SK-N-SH (cell line): ENCODE measurements at regions not wholly inside any gene's neighbourhood (a gene's known extent, or its start where the extent isn't known, plus 50 kb on each side); places are given as distances from the start of the nearest gene placed in this dataset.

Experiments
- CTCF ChIA-PET: fragments of 300-600, 350-600 bp; formaldehyde crosslinking; extraction: SDS; loops from one replicate; lab custom pipeline; 2021; lab: Yijun Ruan, JAX
- POLR2A ChIA-PET: fragments of 350-600 bp; sonication (Branson Sonifier 250); formaldehyde crosslinking; extraction: SDS; loops from one replicate; lab custom pipeline; 2020; ENCODE audit warnings: antibody characterized with exemption, inconsistent platforms; lab: Yijun Ruan, JAX
- DNase-seq: peaks from one replicate; pipeline ENCODE4 v3.0.0; 2012
- H2AFZ ChIP-seq: fragments of 200-600 bp; sonication (generic); 2 replicates; pipeline ENCODE4 v1.8.1; 2016; ENCODE audit warnings: antibody characterized with exemption, mild to moderate bottlenecking, low read depth
- H3F3A ChIP-seq: fragments of 200-600 bp; sonication (generic); replicated peaks from 2 replicates; pipeline ENCODE3; 2016; ENCODE audit warnings: antibody characterized with exemption, mild to moderate bottlenecking; ENCODE audit not compliant: insufficient read depth
- H3K27ac ChIP-seq, 2 experiments: fragments of 200-500 bp in 1 of 2; fragments of 200-600 bp in 1 of 2; sonication (Bioruptor generic) in 1 of 2; sonication (generic), shearing (Covaris generic) in 1 of 2; 2 replicates each; pipeline versions ENCODE4 v1.5.1 to v1.6.1; 2014 to 2016; ENCODE audit warnings: low read depth in 2 of 2, inconsistent platforms in 1 of 2, low read length in 1 of 2, mild to moderate bottlenecking in 1 of 2, mixed read lengths in 1 of 2
- H3K27me3 ChIP-seq: fragments of 200-600 bp; sonication (generic), shearing (Covaris generic); 2 replicates; pipeline ENCODE4 v1.6.1; 2016; ENCODE audit warnings: mixed run types; ENCODE audit not compliant: insufficient read depth
- H3K36me3 ChIP-seq, 2 experiments: fragments of 200-500 bp in 1 of 2; fragments of 200-600 bp in 1 of 2; sonication (Bioruptor generic) in 1 of 2; sonication (generic) in 1 of 2; replicated peaks in 1 of 2; 2 replicates each; pipeline versions ENCODE3 to v1.5.1; 2014 to 2016; ENCODE audit warnings: low read length in 1 of 2, mild to moderate bottlenecking in 1 of 2; ENCODE audit not compliant: insufficient read depth in 2 of 2, control insufficient read depth in 1 of 2
- H3K4me1 ChIP-seq, 2 experiments: fragments of 200-500 bp in 1 of 2; fragments of 200-600 bp in 1 of 2; sonication (Bioruptor generic) in 1 of 2; sonication (generic), shearing (Covaris generic) in 1 of 2; 2 replicates each; pipeline versions ENCODE4 v1.5.1 to v1.6.1; 2014 to 2016; ENCODE audit warnings: low read depth in 1 of 2, low read length in 1 of 2, mixed run types in 1 of 2; ENCODE audit not compliant: insufficient read depth in 2 of 2, control insufficient read depth in 1 of 2
- H3K4me2 ChIP-seq: fragments of 200-600 bp; sonication (generic), shearing (Covaris generic); 2 replicates; pipeline ENCODE4 v1.6.1; 2017; ENCODE audit warnings: mixed run types
- H3K4me3 ChIP-seq, 2 experiments: fragments of 200-500 bp in 1 of 2; fragments of 200-600 bp in 1 of 2; sonication (Bioruptor generic) in 1 of 2; sonication (generic), shearing (Covaris generic) in 1 of 2; 2 replicates each; pipeline versions ENCODE4 v1.5.1 to v1.8.1; 2014 to 2016; ENCODE audit warnings: low read depth in 2 of 2, inconsistent platforms in 1 of 2, low read length in 1 of 2, mild to moderate bottlenecking in 1 of 2, mixed read lengths in 1 of 2, moderate library complexity in 1 of 2
- H3K79me2 ChIP-seq: fragments of 200-600 bp; sonication (generic); 2 replicates; pipeline ENCODE4 v1.8.1; 2017; ENCODE audit warnings: mild to moderate bottlenecking; ENCODE audit not compliant: insufficient read depth
- H3K9ac ChIP-seq: fragments of 200-600 bp; sonication (generic); 2 replicates; pipeline ENCODE4 v1.6.1; 2017; ENCODE audit warnings: mixed run types
- H3K9me2 ChIP-seq: fragments of 200-600 bp; sonication (generic); 2 replicates; pipeline ENCODE4 v1.6.1; 2017; ENCODE audit warnings: mixed run types
- H3K9me3 ChIP-seq: fragments of 200-600 bp; sonication (generic); 2 replicates; pipeline ENCODE4 v1.6.1; 2017; ENCODE audit warnings: mixed run types, mild to moderate bottlenecking, moderate library complexity
- H4K20me1 ChIP-seq: fragments of 200-600 bp; sonication (generic); 2 replicates; pipeline ENCODE4 v1.6.1; 2017; ENCODE audit warnings: mild to moderate bottlenecking, mixed run types; ENCODE audit not compliant: insufficient read depth
- CHD2 ChIP-seq: fragments of 150-350 bp; IDR thresholded peaks from 2 replicates; pipeline ENCODE4 v1.6.1; 2018; ENCODE audit warnings: low read length; ENCODE audit not compliant: partially characterized antibody
- FOXJ3 ChIP-seq: sonication (generic); formaldehyde crosslinking; IDR thresholded peaks from 2 replicates; pipeline ENCODE4 v1.5.1; 2020; ENCODE audit warnings: mild to moderate bottlenecking, missing genetic modification reagents
- FOXM1 ChIP-seq: IDR thresholded peaks from 2 replicates; pipeline ENCODE4 v1.4.0; 2012; ENCODE audit warnings: low read depth, mild to moderate bottlenecking
- GABPA ChIP-seq: IDR thresholded peaks from 2 replicates; pipeline ENCODE4 v1.4.0; 2012; ENCODE audit warnings: low read depth, mild to moderate bottlenecking
- MEF2A ChIP-seq: IDR thresholded peaks from 2 replicates; pipeline ENCODE4 v1.4.0; 2012; ENCODE audit warnings: low read depth, borderline replicate concordance
- RAD21 ChIP-seq: IDR thresholded peaks from 2 replicates; pipeline ENCODE4 v1.6.1; 2012; ENCODE audit warnings: mild to moderate bottlenecking, low read length
- RCOR1 ChIP-seq: fragments of 150-350 bp; IDR thresholded peaks from 2 replicates; pipeline ENCODE4 v1.6.1; 2017; ENCODE audit warnings: antibody characterized with exemption, low read length
- RFX5 ChIP-seq: IDR thresholded peaks from 2 replicates; pipeline ENCODE4 v1.6.1; 2012; ENCODE audit warnings: mild to moderate bottlenecking, improper control_type of control experiment, low read length
- RXRA ChIP-seq: IDR thresholded peaks from 2 replicates; pipeline ENCODE4 v1.4.0; 2012; ENCODE audit warnings: low read depth, mild to moderate bottlenecking, borderline replicate concordance
- SIN3A ChIP-seq: IDR thresholded peaks from 2 replicates; pipeline ENCODE4 v1.6.1; 2012; ENCODE audit warnings: low read depth, mild to moderate bottlenecking, low read length, moderate library complexity, borderline replicate concordance
- TAF1 ChIP-seq: IDR thresholded peaks from 2 replicates; pipeline ENCODE4 v1.6.1; 2012; ENCODE audit warnings: low read depth, mild to moderate bottlenecking, low read length, moderate library complexity, borderline replicate concordance
- TCF12 ChIP-seq: IDR thresholded peaks from 2 replicates; pipeline ENCODE4 v1.4.0; 2012
- TEAD4 ChIP-seq: IDR thresholded peaks from 2 replicates; pipeline ENCODE4 v1.4.0; 2012; ENCODE audit warnings: mild to moderate bottlenecking, borderline replicate concordance; ENCODE audit not compliant: insufficient read depth
- USF1 ChIP-seq: IDR thresholded peaks from 2 replicates; pipeline ENCODE4 v1.4.0; 2012; ENCODE audit warnings: low read depth, borderline replicate concordance
- USF2 ChIP-seq: fragments of 150-350 bp; IDR thresholded peaks from 2 replicates; pipeline ENCODE4 v1.6.1; 2017; ENCODE audit warnings: antibody characterized with exemption, low read length, low read depth, borderline replicate concordance
- YY1 ChIP-seq: IDR thresholded peaks from 2 replicates; pipeline ENCODE4 v1.4.0; 2012; ENCODE audit warnings: low read depth, mild to moderate bottlenecking
- WGBS: methylation state at CpG from one replicate; pipeline ENCODE4 v1.1.6; 2017; ENCODE audit warnings: low lambda C conversion rate; 5-methylcytosine and 5-hydroxymethylcytosine counted together
- TF ChIP-seq, protein P1 (sequence below): IDR thresholded peaks from 2 replicates; pipeline ENCODE4; 2012
- TF ChIP-seq, protein P2 (sequence below): fragments of 150-350 bp; IDR thresholded peaks from 2 replicates; pipeline ENCODE4 v1.6.1; 2016; ENCODE audit warnings: mild to moderate bottlenecking, low read depth, low read length

DNA sequence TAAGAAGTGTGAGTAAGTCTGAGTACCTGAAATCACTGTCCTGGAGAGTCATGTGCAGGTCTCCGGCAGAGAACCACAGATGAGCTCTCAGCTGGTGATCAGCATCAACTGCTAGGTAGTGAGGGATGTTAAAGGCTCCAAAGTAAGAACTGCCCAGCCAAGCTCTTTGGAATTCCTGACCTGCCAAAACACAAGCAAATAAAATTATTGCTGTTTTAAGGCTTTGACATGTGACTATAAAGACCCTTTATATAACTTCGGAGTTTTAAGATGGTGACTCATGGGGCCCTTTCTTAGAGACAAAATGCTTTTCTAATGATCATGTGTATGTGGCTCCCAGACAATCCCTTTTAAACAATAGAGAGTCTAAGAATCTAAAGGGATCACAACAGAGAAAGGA, 855.7 kb downstream of the TRIB2 start:
- Histone ChIP-seq H3K9me2 (no peaks in the 10 kb centered on the region), H3K79me2 (no peaks in the 10 kb centered on the region), H3K4me1 (no peaks in the 10 kb centered on the region), H3K36me3 (no peaks in the 10 kb centered on the region)
- no peak for TF ChIP-seq TAF1
- TF ChIP-seq RFX5: no peak
- TF ChIP-seq RXRA: no peak
- no peak for TF ChIP-seq CHD2
- TF ChIP-seq GABPA: no peak
- TF ChIP-seq, protein P1, sequence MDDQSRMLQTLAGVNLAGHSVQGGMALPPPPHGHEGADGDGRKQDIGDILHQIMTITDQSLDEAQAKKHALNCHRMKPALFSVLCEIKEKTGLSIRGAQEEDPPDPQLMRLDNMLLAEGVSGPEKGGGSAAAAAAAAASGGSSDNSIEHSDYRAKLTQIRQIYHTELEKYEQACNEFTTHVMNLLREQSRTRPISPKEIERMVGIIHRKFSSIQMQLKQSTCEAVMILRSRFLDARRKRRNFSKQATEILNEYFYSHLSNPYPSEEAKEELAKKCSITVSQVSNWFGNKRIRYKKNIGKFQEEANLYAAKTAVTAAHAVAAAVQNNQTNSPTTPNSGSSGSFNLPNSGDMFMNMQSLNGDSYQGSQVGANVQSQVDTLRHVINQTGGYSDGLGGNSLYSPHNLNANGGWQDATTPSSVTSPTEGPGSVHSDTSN: no peak
- no peak for TF ChIP-seq USF1
- no peak for TF ChIP-seq YY1
- TF ChIP-seq MEF2A: no peak
- TF ChIP-seq TEAD4: no peak
- TF ChIP-seq FOXJ3 (CRISPR knock-in tag): no peak
- TF ChIP-seq, protein P2, sequence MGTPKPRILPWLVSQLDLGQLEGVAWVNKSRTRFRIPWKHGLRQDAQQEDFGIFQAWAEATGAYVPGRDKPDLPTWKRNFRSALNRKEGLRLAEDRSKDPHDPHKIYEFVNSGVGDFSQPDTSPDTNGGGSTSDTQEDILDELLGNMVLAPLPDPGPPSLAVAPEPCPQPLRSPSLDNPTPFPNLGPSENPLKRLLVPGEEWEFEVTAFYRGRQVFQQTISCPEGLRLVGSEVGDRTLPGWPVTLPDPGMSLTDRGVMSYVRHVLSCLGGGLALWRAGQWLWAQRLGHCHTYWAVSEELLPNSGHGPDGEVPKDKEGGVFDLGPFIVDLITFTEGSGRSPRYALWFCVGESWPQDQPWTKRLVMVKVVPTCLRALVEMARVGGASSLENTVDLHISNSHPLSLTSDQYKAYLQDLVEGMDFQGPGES: no peak
- TF ChIP-seq USF2: no peak
- no peak for TF ChIP-seq RAD21
- no peak for TF ChIP-seq SIN3A
- no peak for TF ChIP-seq FOXM1
- no peak for TF ChIP-seq TCF12
- no peak for TF ChIP-seq RCOR1
- TF ChIP-seq, all 33 proteins: peak for 0
- Histone ChIP-seq H3K27me3 (no peaks in the 10 kb centered on the region), H3K9ac (no peak overlapping the region), H3K9me3 (no peaks in the 10 kb centered on the region), H3K4me3 (no peak overlapping the region), H3K27ac (no peak overlapping the region), H3K4me2 (no peak overlapping the region), H3F3A (no peaks in the 10 kb centered on the region), H2AFZ (no peak overlapping the region), H4K20me1 (no peaks in the 10 kb centered on the region)
- CTCF ChIA-PET: no interaction called here
- 40% methylated on average over 2 of the region's 2 CpGs for WGBS
- no peak for DNase-seq
- POLR2A ChIA-PET: no interaction called here
